AG04450 (cell line): ENCODE measurements at regions not wholly inside any gene's neighbourhood (a gene's known extent, or its start where the extent isn't known, plus 50 kb on each side); places are given as distances from the start of the nearest gene placed in this dataset.
"Not testable (repeated sequence)": the region's sequence is repeated elsewhere in the genome, so short reads cannot be mapped to it uniquely, and the experiment has no call there.

ENCODE experiments used
- CTCF ChIA-PET: fragments of 300-600, 350-600 bp; formaldehyde crosslinking; extraction: SDS; loops from one replicate; lab custom pipeline; 2022; ENCODE audit warnings: antibody characterized with exemption, inconsistent platforms; lab: Charles Lee
- POLR2A ChIA-PET: fragments of 350-600 bp; formaldehyde crosslinking; extraction: SDS; loops from one replicate; lab custom pipeline; 2021; ENCODE audit warnings: antibody characterized with exemption, inconsistent platforms; lab: Yijun Ruan, JAX
- DNase-seq: peaks from one replicate; pipeline ENCODE4 v3.0.0-alpha.2; 2011; ENCODE audit warnings: low read depth, low spot score
- H3K27ac ChIP-seq: one replicate; pipeline ENCODE4 v1.5.1; 2012; ENCODE audit warnings: low read depth, low read length, control low read depth
- H3K27me3 ChIP-seq: one replicate; pipeline ENCODE4 v1.6.0; 2012; ENCODE audit warnings: low read length; ENCODE audit not compliant: control insufficient read depth, insufficient read depth
- H3K4me3 ChIP-seq: 2 replicates; pipeline ENCODE4 v1.5.1; 2011; ENCODE audit warnings: mild to moderate bottlenecking, low read depth, low read length, control low read depth
- H3K9me3 ChIP-seq: 2 replicates; pipeline ENCODE4 v1.5.1; 2012; ENCODE audit warnings: low read length; ENCODE audit not compliant: control insufficient read depth, insufficient read depth
- CTCF ChIP-seq: IDR thresholded peaks from 2 replicates; pipeline ENCODE4 v1.5.1; 2011; ENCODE audit warnings: low read depth, low read length, control low read depth, inconsistent platforms

- peak; percentile 38 for DNase-seq
- Histone ChIP-seq H3K27ac (no peak overlapping the region), H3K9me3 (peaks cover 10% of the 10 kb centered on the region), H3K4me3 (no peak overlapping the region), H3K27me3 (no peaks in the 10 kb centered on the region)
- no peak for TF ChIP-seq CTCF
- ChIA-PET CTCF (interaction anchor here (0.5 kb wide), 1 partner anchor 9 kb away, joined by 3 read pairs; no protein-coding TSS in a partner anchor), POLR2A (no interaction called here)
These were observed 348.7 kb upstream of the SEMA3C start for GRCh38 chr7:81267508-81267907.

- H3K27ac ChIP-seq = no peak overlapping the region
- ChIA-PET CTCF (no interaction called here), POLR2A (no interaction called here)
- H3K9me3 ChIP-seq = peaks cover 10% of the 10 kb centered on the region
- no peaks in the 10 kb centered on the region for H3K27me3 ChIP-seq
- H3K4me3 ChIP-seq = no peak overlapping the region
- TF ChIP-seq CTCF = no peak
- DNase-seq = no peak
These were observed 345.3 kb upstream of the SEMA3C start for GRCh38 chr7:81264116-81264515.

- no peak for DNase-seq
- no peak overlapping the region for H3K27ac ChIP-seq
- TF ChIP-seq CTCF = no peak
- ChIA-PET CTCF (no interaction called here), POLR2A (no interaction called here)
- H3K4me3 ChIP-seq = no peak overlapping the region
- H3K9me3 ChIP-seq = peaks cover 3% of the 10 kb centered on the region; the same call in 1 of the 2 replicates
- H3K27me3 ChIP-seq = no peaks in the 10 kb centered on the region
These were observed 341.3 kb upstream of the SEMA3C start for GRCh38 chr7:81260152-81260551.

GRCh38 chr7:81256991-81257390 is 338.1 kb upstream of the SEMA3C start:
- H3K27ac ChIP-seq = no peak overlapping the region
- H3K27me3 ChIP-seq = no peaks in the 10 kb centered on the region
- no peaks in the 10 kb centered on the region for H3K9me3 ChIP-seq
- CTCF ChIA-PET = interaction anchor here (1.2 kb wide), 1 partner anchor 410 kb away, joined by 3 read pairs; no protein-coding TSS in a partner anchor
- TF ChIP-seq CTCF = peak; percentile 35
- no peak for DNase-seq
- H3K4me3 ChIP-seq = no peak overlapping the region
- POLR2A ChIA-PET = no interaction called here

GRCh38 chr7:81248420-81248819 is 329.6 kb upstream of the SEMA3C start:
- H3K9me3 ChIP-seq = no peaks in the 10 kb centered on the region
- POLR2A ChIA-PET = no interaction called here
- no peak overlapping the region for H3K27ac ChIP-seq
- no peak overlapping the region for H3K4me3 ChIP-seq
- TF ChIP-seq CTCF = no peak
- CTCF ChIA-PET = no interaction called here
- H3K27me3 ChIP-seq = no peaks in the 10 kb centered on the region
- DNase-seq = no peak

- H3K27ac ChIP-seq, CTCF ChIA-PET, H3K9me3 ChIP-seq, H3K27me3 ChIP-seq, H3K4me3 ChIP-seq, POLR2A ChIA-PET, DNase-seq: not testable (repeated sequence)
These were observed 328.5 kb upstream of the SEMA3C start for GRCh38 chr7:81247364-81247763.
